Endothelial cell of umbilical vein (primary cell): ENCODE measurements at regions not wholly inside any gene's neighbourhood (a gene's known extent, or its start where the extent isn't known, plus 50 kb on each side); places are given as distances from the start of the nearest gene placed in this dataset.
"Not testable (repeated sequence)": the region's sequence is repeated elsewhere in the genome, so short reads cannot be mapped to it uniquely, and the experiment has no call there.

Experiments
- CTCF ChIP-seq, 2 donors: IDR thresholded peaks; 1 replicate in 1 of 2; 2 replicates in 1 of 2; pipeline ENCODE4 v1.5.1; 2011; ENCODE audit warnings: low read length in 2 of 2, mild to moderate bottlenecking in 2 of 2, moderate library complexity in 2 of 2, control low read depth in 1 of 2, inconsistent platforms in 1 of 2, low read depth in 1 of 2; ENCODE audit not compliant: insufficient read depth in 1 of 2; ENCODE audit errors: extremely low read depth in 1 of 2
- EZH2 ChIP-seq: IDR thresholded peaks from 2 replicates; pipeline ENCODE4 v1.6.1; 2012; ENCODE audit warnings: borderline replicate concordance, low read depth, mild to moderate bottlenecking, moderate library complexity, low read length, inconsistent platforms; ENCODE audit not compliant: severe bottlenecking
- FOS ChIP-seq: IDR thresholded peaks from 2 replicates; pipeline ENCODE4 v1.6.1; 2011; ENCODE audit warnings: mild to moderate bottlenecking, low read length, moderate library complexity, borderline replicate concordance; ENCODE audit not compliant: insufficient read depth
- JUN ChIP-seq: IDR thresholded peaks from 2 replicates; pipeline ENCODE4 v1.6.1; 2011; ENCODE audit warnings: borderline replicate concordance, low read depth; ENCODE audit not compliant: insufficient read length, insufficient read depth
- MAX ChIP-seq: IDR thresholded peaks from 2 replicates; pipeline ENCODE4 v1.6.1; 2011; ENCODE audit not compliant: insufficient read depth, insufficient read length
- POLR2A ChIP-seq: IDR thresholded peaks from 2 replicates; pipeline ENCODE4 v1.6.1; 2012; ENCODE audit warnings: low read depth, mild to moderate bottlenecking, control low read depth, low read length
- POLR2AphosphoS5 ChIP-seq: IDR thresholded peaks from 2 replicates; pipeline ENCODE4 v1.6.1; 2012; ENCODE audit warnings: low read depth, mild to moderate bottlenecking, control low read depth, low read length, moderate library complexity; ENCODE audit not compliant: insufficient read depth

GRCh38 chr15:77910030-77910911 lies 167.2 kb downstream of the TBC1D2B start:
- not testable (repeated sequence) for TF ChIP-seq POLR2A, JUN, FOS, POLR2AphosphoS5, EZH2, MAX
- peak; percentile 60 to 76 for TF ChIP-seq CTCF (IDR thresholded peaks at IDR 0.05; ENCODE audit: extremely low read depth in 1 of 2, insufficient read depth in 1 of 2, low read depth in 1 of 2, low read length in 2 of 2)
